HepG2 (cell line): ENCODE measurements at regions not wholly inside any gene's neighbourhood (a gene's known extent, or its start where the extent isn't known, plus 50 kb on each side); places are given as distances from the start of the nearest gene placed in this dataset.

Source experiments
- ATAC-seq: fragments of 200-7000 bp; cut with Tn5 transposase; 3 replicates; pipeline ENCODE4 v1.9.1; 2020; ENCODE audit warnings: mild to moderate bottlenecking, moderate library complexity
- BruUV-seq: library from RNA; stranded (reverse); fragments of 400-500 nt; replicated peaks from 2 replicates; lab custom pipeline; 2021; lab: Mats Ljungman, UMichigan
- CTCF ChIA-PET: fragments of 300-600 bp; formaldehyde crosslinking; extraction: SDS; loops from one replicate; lab custom pipeline; 2021; ENCODE audit warnings: low total read pairs, inconsistent platforms, low intra/inter-chr PET ratio; lab: Yijun Ruan, JAX
- POLR2A ChIA-PET: fragments of 350-600 bp; sonication (Branson Sonifier 250); formaldehyde crosslinking; loops from one replicate; lab custom pipeline; 2020; ENCODE audit warnings: antibody characterized with exemption, inconsistent platforms; lab: Yijun Ruan, JAX
- DNase-seq: peaks from one replicate; pipeline ENCODE4 v3.0.0-alpha.2; 2015; ENCODE audit warnings: low spot score
- FAIRE-seq: peaks from 3 replicates; lab custom pipeline; 2011; peaks lifted over from hg19 to GRCh38; lab: Jason Lieb, UNC
- H2AFZ ChIP-seq: one replicate; pipeline ENCODE4 v1.6.1; 2011; ENCODE audit warnings: low read length, inconsistent platforms
- H3K27ac ChIP-seq: fragments of 300-600 bp; 3 replicates; pipeline ENCODE4 v1.8.0; 2011; ENCODE audit warnings: mixed run types, mild to moderate bottlenecking, mixed read lengths, low read length, inconsistent platforms; ENCODE audit not compliant: insufficient read depth; ENCODE audit errors: extremely low read length
- H3K27me3 ChIP-seq, 2 experiments: fragments of 200-600 bp in 1 of 2; 2 replicates in 1 of 2; 3 replicates in 1 of 2; pipeline versions ENCODE4 v1.6.0 to v1.8.0; 2011; ENCODE audit warnings: low read length in 2 of 2, mild to moderate bottlenecking in 2 of 2, moderate library complexity in 2 of 2, inconsistent platforms in 1 of 2; ENCODE audit not compliant: insufficient read depth in 2 of 2, control insufficient read depth in 1 of 2
- H3K36me3 ChIP-seq, 2 experiments: fragments of 200-600 bp in 1 of 2; replicated peaks in 1 of 2; 2 replicates in 1 of 2; 3 replicates in 1 of 2; pipeline versions ENCODE4 v1.5.1 to v1.8.0; 2011; ENCODE audit warnings: low read length in 2 of 2, inconsistent platforms in 1 of 2; ENCODE audit not compliant: insufficient read depth in 2 of 2, control insufficient read depth in 1 of 2
- H3K4me1 ChIP-seq: 2 replicates; pipeline ENCODE4 v1.5.1; 2012; ENCODE audit warnings: low read length, inconsistent platforms; ENCODE audit not compliant: insufficient read depth
- H3K4me2 ChIP-seq: 2 replicates; pipeline ENCODE4 v1.6.0; 2011; ENCODE audit warnings: low read depth, low read length, inconsistent platforms
- H3K4me3 ChIP-seq, 3 experiments: fragments of 200-600 bp in 1 of 3; sonication (generic), shearing (Covaris generic) in 1 of 3; replicated peaks in 1 of 3; 2 replicates each; pipeline ENCODE4 v1.5.1; 2011 to 2016; ENCODE audit warnings: low read length in 3 of 3, inconsistent platforms in 2 of 3, low read depth in 2 of 3, mild to moderate bottlenecking in 2 of 3, control low read depth in 1 of 3, mixed read lengths in 1 of 3; ENCODE audit not compliant: insufficient read depth in 1 of 3
- H3K79me2 ChIP-seq: one replicate; pipeline ENCODE4 v1.6.1; 2011; ENCODE audit warnings: low read length, inconsistent platforms; ENCODE audit not compliant: insufficient read depth
- H3K9ac ChIP-seq: 2 replicates; pipeline ENCODE4 v1.6.0; 2011; ENCODE audit warnings: mild to moderate bottlenecking, low read depth, low read length, inconsistent platforms; ENCODE audit not compliant: insufficient read depth
- H3K9me3 ChIP-seq: 2 replicates; pipeline ENCODE4 v1.5.1; 2012; ENCODE audit warnings: mild to moderate bottlenecking, low read length
- H4K20me1 ChIP-seq: 2 replicates; pipeline ENCODE4 v1.6.0; 2011; ENCODE audit warnings: inconsistent platforms, mild to moderate bottlenecking, low read length, moderate library complexity; ENCODE audit not compliant: insufficient read depth
- BRD4 ChIP-seq: sonication (generic); formaldehyde crosslinking; IDR thresholded peaks from 2 replicates; pipeline ENCODE4 v1.4.0; 2020; ENCODE audit warnings: missing genetic modification reagents
- CREB1 ChIP-seq, 2 experiments: fragments of 450-650 bp in 1 of 2; IDR thresholded peaks; 2 replicates each; pipeline ENCODE4 v1.6.1; 2016 to 2017; ENCODE audit warnings: control low read depth in 1 of 2, mild to moderate bottlenecking in 1 of 2, missing compliant biosample characterization in 1 of 2, missing genetic modification characterization in 1 of 2
- DBP ChIP-seq: sonication (generic); formaldehyde crosslinking; IDR thresholded peaks from 2 replicates; pipeline ENCODE4 v1.4.0; 2020; ENCODE audit warnings: missing genetic modification reagents; ENCODE audit errors: not compliant biosample characterization
- MAFG ChIP-seq: sonication (generic); formaldehyde crosslinking; IDR thresholded peaks from 2 replicates; pipeline ENCODE4 v1.5.1; 2020; ENCODE audit warnings: mild to moderate bottlenecking, missing genetic modification reagents
- MED8 ChIP-seq: sonication (generic); formaldehyde crosslinking; IDR thresholded peaks from 2 replicates; pipeline ENCODE4 v1.8.1; 2023; ENCODE audit warnings: mild to moderate bottlenecking, missing genetic modification reagents; ENCODE audit not compliant: insufficient replicate concordance
- MYC ChIP-seq: sonication (generic); formaldehyde crosslinking; IDR thresholded peaks from 2 replicates; pipeline ENCODE4 v1.9.0; 2021; ENCODE audit warnings: missing genetic modification reagents, borderline replicate concordance
- PBX3 ChIP-seq: sonication (generic); formaldehyde crosslinking; IDR thresholded peaks from 2 replicates; pipeline ENCODE4 v1.8.1; 2023; ENCODE audit warnings: missing genetic modification reagents, inconsistent platforms, borderline replicate concordance
- TBP ChIP-seq: sonication (generic); formaldehyde crosslinking; IDR thresholded peaks from 2 replicates; pipeline ENCODE4 v1.5.0; 2020; ENCODE audit warnings: missing genetic modification reagents
- ZBTB20 ChIP-seq: sonication (generic); formaldehyde crosslinking; IDR thresholded peaks from 2 replicates; pipeline ENCODE4 v1.8.1; 2023; ENCODE audit warnings: missing genetic modification reagents, low read depth, mild to moderate bottlenecking, borderline replicate concordance
- ZNF281 ChIP-seq: sonication (generic); formaldehyde crosslinking; IDR thresholded peaks from 2 replicates; pipeline ENCODE4 v1.4.0; 2020; ENCODE audit warnings: missing genetic modification reagents, borderline replicate concordance
- ZNF766 ChIP-seq: sonication (generic); formaldehyde crosslinking; IDR thresholded peaks from 2 replicates; pipeline ENCODE4 v1.5.0; 2020; ENCODE audit warnings: missing genetic modification reagents, borderline replicate concordance
- whole genome bisulfite sequencing: methylation state at CpG from one replicate; pipeline ENCODE4 v1.1.6; 2017; ENCODE audit warnings: low lambda C conversion rate; 5-methylcytosine and 5-hydroxymethylcytosine counted together
- in situ Hi-C: cut with HindIII; loops from 2 replicates; pipeline ENCODE4 v1.10.0; 2017; ENCODE audit warnings: low pct_unique_long_range_greater_than_20kb; ENCODE audit not compliant: extremely low pct_ligation_motif_present
- intact Hi-C: fragments of 100-400 bp; cut with micrococcal nuclease; formaldehyde crosslinking; loops from one replicate; pipeline ENCODE4 v1.10.0; 2022; ENCODE audit not compliant: unreplicated experiment

- H3K27ac ChIP-seq, result no peak overlapping the region
- no peak overlapping the region for H3K4me2 ChIP-seq
- H3K4me1 ChIP-seq, result no peaks in the 10 kb centered on the region
- ChIA-PET POLR2A (no interaction called here), CTCF (no interaction called here)
- H3K36me3 ChIP-seq, result no peaks in the 10 kb centered on the region
- BruUV-seq, result no TSS peak
- DNase-seq, result no peak
- peaks cover 4% of the 10 kb centered on the region; the same call in 1 of the 2 replicates for H4K20me1 ChIP-seq
- no peak for TF ChIP-seq MAFG
- TF ChIP-seq CREB1 (IDR thresholded peaks at IDR 0.05), result peak; percentile 90
- no peak for TF ChIP-seq CREB1 (CRISPR knock-in tag; IDR thresholded peaks at IDR 0.05)
- no peaks in the 10 kb centered on the region for H3K79me2 ChIP-seq
- intact Hi-C loops (loop anchor here (5.0 kb wide), 2 partner anchors 107 to 277 kb away; partner anchors contain the start of gene HSD17B12), in situ Hi-C loops (loop anchor here (5.0 kb wide), 1 partner anchor 73 kb away; no protein-coding TSS in a partner anchor)
- H3K9ac ChIP-seq, result no peak overlapping the region
- peak overlapping the region in 1 of 3 experiments; percentile 33; a peak in 1 of 6 replicates for H3K4me3 ChIP-seq
- H3K27me3 ChIP-seq, result peaks cover 7 to 65% of the 10 kb centered on the region in 2 experiments
- no peaks in the 10 kb centered on the region for H3K9me3 ChIP-seq
- ATAC-seq, result no peak
- WGBS, result 16% methylated on average over 27 of the region's 50 CpGs
- H2AFZ ChIP-seq, result no peak overlapping the region
- FAIRE-seq, result no peak
These were observed 105.3 kb upstream of the HSD17B12 start for GRCh38 chr11:43574949-43575912.

GRCh38 chr11:43575913-43576310, 104.6 kb upstream of the HSD17B12 start:
- DNase-seq (no peak), ATAC-seq (no peak), FAIRE-seq (no peak)
- Histone ChIP-seq H3K79me2 (no peaks in the 10 kb centered on the region), H3K27ac (no peak overlapping the region), H3K4me3 (0 out of 6 replicates have a peak overlapping the region, but pooled peaks of 1 of the 3 experiments have one; percentile 33), H3K4me2 (no peak overlapping the region), H3K36me3 (no peaks in the 10 kb centered on the region), H4K20me1 (peaks cover 4% of the 10 kb centered on the region; the same call in 1 of the 2 replicates), H2AFZ (no peak overlapping the region), H3K27me3 (peaks cover 9 to 71% of the 10 kb centered on the region in 2 experiments), H3K4me1 (no peaks in the 10 kb centered on the region), H3K9ac (no peak overlapping the region), H3K9me3 (no peaks in the 10 kb centered on the region)
- POLR2A ChIA-PET, result no interaction called here
- BruUV-seq, result no TSS peak
- in situ Hi-C loops (no loop called here), intact Hi-C loops (loop anchor here (2.0 to 5.0 kb wide), 3 partner anchors 106 to 276 kb away; partner anchors contain the start of gene HSD17B12)
- WGBS, result 11% methylated on average over 11 of the region's 11 CpGs
- CTCF ChIA-PET, result no interaction called here
- TF ChIP-seq DBP (CRISPR knock-in tag) (no peak), PBX3 (CRISPR knock-in tag) (no peak), TBP (CRISPR knock-in tag) (no peak), MED8 (CRISPR knock-in tag) (no peak), BRD4 (CRISPR knock-in tag) (no peak), MYC (no peak), ZBTB20 (no peak), ZNF281 (CRISPR knock-in tag) (no peak), ZNF766 (no peak)
